Activated naive CD4-positive, alpha-beta T cell (primary cell): ENCODE measurements at regions not wholly inside any gene's neighbourhood (a gene's known extent, or its start where the extent isn't known, plus 50 kb on each side); places are given as distances from the start of the nearest gene placed in this dataset.
A peak's percentile ranks its signal among the peaks of the same experiment; 100 is the strongest.

Source experiments
- DNase-seq, 4 experiments: peaks; one replicate each; lab custom pipeline; 2025; lab: John Stamatoyannopoulos, UW

GRCh38 chr1:234554218-234554697 is 55.7 kb downstream of the IRF2BP2 start:
- DNase-seq, result no peak

DNA sequence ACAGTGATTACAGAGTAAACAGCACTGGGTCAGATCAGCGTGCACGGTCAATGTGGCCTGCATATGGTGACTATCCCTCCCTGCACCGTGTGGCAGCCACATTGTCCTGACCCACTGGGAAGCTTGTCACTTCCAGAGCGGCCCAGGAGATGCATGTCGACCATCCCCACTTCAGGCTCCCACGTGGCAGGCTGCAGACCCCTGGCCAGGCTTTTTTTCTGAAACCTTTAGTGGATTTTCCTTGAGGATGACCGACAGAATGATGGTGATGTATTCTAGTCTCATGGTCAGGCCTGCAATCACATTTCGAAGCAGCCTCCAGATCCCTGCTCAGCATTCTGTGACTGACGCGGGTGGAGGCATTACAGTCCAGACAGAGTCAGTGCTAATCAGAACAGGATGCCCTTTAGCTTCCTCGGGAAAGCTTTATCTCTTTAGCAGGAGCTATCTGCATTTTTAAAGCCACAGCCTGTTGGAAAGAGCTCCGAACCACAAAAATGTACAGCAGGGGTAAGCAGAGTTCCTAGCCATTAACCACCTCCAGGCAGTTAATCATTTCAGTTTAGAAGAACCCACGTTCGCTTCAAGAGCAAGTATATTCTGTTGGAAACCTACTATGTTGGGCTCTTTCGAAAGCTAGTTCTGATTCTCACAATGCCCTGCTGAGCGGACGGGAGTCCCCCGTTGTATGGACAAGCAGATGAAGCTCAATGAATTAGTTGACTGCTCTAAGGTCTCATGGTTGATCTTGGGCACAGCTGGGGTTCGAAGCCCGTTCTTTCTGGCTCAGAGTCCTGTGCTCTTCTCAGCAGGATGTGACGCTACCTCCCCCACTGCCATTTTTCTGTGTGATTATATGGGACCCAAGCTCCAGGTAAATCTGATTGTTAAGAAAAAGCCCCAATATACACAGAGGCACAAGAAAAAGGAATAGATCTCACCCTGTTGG is 56.5 kb downstream of the IRF2BP2 start:
- DNase-seq, result no peak

DNA sequence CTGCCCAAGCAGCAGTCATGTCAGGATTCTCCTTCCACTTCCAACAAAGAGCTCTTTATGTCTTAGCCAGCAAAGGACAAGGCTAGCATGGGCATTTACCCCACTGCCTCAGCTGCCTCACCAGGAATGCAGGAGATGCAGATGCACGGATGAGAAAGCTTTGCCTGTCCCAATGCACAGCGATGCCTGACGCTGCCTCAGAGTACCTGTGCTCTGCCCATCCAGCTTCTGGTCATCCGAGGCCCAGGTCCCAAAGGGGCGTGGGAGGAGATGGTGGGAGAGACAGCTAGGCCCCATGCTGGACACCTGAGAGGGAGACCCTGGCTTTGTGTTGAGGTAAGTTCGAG is 59.0 kb downstream of the IRF2BP2 start:
- DNase-seq, result no peak

GRCh38 chr1:234550341-234551031 is 59.5 kb downstream of the IRF2BP2 start:
- DNase-seq, result no peak

- DNase-seq, result no peak
These were observed 60.4 kb downstream of the IRF2BP2 start for GRCh38 chr1:234549447-234550021.

DNA sequence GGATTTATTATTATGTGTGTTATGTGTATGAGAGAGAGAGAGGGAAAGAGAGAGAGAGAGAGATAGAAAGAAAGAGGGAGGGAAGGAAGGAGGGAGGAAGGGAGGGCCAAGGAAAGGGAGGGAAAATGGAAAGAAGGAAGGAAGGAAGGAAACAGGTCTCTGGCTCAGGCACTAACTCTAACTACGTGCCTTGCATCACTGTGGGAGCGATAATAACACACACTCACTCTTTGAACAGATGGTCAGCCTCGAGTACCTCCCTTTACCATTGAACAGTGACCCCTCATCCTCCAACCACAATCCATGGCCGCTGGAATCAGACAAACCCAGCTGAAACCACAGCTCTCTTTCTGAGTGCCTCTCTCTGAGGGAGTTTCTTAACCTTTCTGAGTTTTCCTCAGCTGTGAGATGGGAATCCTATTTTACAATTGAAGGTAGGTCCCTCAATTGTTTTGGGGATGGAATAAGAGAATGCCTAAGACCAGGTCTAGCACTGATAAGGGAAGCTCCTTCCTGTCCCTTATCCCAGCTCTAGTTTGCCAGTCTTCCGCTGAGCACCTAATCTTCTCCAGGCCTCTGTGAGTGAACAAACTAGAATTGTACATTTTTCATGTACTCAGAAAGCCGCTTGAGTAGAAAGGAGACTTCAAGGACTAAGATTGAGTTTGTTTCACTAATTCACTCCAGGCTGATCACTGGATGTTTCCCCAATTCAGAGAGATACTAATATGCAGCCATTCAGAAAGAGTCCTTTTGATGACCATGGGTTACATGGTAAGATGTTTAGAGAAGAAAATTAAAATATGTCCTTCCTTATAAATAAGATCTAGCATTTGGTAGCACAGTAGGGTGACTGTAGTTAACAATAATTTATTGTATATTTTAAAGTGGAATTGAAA is 62.8 kb downstream of the IRF2BP2 start:
- no peak for DNase-seq

- DNase-seq, result no peak
These were observed 63.6 kb downstream of the IRF2BP2 start for GRCh38 chr1:234546387-234546704.

DNA sequence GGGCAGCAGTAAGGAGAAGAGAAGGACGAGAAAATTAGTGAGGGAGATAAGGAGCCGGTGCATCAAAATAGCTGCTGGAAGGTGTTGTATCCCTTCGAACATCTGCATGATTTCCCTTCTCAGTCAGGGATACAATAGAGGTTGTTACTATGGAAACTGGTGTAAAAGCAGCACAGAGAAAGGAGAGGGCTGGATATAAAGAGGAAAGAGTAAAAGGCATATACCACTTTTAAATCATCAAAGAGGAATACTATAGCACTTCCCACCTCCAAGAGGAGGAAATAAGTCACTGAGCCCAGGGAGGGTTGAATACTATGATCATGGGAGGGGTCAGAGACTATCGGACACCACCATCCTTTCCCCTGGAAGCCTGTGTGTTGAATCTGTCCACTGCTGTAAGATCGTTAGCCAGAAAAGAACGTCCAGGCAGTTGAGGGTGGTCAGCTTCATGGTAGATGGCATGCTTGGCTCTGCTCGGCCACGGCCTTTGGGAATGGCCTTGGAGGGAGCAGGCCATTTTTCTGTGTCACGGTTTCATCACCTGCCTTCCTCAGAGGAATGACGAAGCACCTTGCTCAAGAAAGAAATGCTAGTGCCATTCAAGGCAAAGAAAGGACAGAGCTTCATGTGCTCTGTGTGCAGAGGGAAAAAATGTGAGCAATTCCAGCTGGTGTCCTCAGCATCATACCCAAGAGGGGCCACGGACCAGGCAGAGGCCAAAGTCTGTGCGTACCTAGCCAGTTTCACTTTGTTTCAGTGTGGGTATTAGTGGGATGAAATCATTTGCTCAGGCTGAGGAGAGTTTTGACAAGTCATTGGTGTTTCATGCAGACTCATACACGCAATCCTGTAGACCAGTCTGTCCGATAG is 64.2 kb downstream of the IRF2BP2 start:
- DNase-seq, result no peak

- peak in 2 of 4 experiments; percentile 32 to 60 for DNase-seq
These were observed 65.2 kb upstream of the TARBP1 start for GRCh38 chr1:234544087-234544579.

GRCh38 chr1:234543442-234544086 is 64.6 kb upstream of the TARBP1 start:
- no peak for DNase-seq

DNA sequence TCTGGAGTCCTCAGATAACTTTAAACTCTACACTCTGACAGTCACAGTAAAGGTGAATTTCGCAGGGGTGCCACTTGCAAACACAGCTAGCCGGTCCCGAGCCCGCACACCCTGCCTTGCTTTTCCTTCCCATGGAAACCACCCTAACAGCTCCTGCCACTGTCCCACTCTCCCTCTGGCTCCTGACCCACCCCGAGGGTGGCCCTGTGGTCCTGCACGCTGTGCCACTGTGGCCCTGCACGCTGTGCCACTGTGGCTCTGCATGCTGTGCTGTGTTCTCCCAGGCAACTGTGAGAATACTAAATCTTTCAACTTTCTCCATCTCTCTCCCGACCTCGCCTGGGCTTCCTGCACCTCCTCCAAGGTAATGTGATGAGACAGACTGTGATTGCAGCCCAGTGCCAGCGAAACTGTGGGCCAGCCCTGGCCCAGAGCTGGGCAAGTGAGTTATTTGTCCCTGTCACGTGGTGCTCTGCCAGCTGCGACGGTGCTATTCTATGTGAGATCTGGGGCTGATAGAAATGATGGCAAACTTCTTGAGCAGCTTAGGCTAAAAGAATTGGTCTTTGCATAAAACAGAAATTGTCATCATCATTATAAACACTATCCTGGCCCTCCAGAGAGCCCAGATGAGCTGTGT is 63.4 kb upstream of the TARBP1 start:
- no peak for DNase-seq

DNA sequence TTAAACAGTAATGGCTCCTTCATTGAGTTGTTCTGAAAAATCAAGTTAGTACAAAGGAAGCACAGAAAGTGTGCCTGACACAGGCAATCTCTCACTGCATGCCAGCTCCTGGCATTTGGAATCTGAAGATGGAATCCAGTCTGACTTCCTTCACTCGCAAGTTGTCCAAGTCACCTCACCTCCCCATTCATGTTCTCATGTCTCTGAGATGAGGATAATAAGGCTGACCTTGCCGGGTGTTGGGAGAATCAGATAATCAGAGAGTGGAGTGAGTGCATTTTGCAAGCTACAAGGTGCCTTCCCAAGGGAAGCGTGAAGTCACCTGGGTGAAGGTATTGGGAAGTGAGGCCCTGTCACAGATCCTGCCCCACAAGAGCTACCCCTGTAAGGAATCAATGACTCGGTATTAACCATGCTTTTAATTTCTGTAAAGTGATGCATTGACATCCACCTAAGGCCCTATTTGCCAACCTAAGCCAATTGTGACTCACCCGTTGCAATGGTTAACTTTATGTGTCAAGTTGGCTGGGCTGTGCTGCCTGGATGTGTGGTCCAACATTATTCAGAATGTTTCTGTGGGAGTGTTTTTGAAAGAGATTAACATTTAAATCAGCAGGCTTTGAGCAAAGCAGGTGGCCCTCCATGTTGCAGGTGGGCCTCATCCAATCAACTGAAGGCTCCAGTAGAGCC is 62.5 kb upstream of the TARBP1 start:
- DNase-seq, result no peak

- no peak for DNase-seq
These were observed 61.4 kb upstream of the TARBP1 start for GRCh38 chr1:234540404-234540762.

GRCh38 chr1:234539666-234540403 is 60.9 kb upstream of the TARBP1 start:
- DNase-seq, result no peak

DNA sequence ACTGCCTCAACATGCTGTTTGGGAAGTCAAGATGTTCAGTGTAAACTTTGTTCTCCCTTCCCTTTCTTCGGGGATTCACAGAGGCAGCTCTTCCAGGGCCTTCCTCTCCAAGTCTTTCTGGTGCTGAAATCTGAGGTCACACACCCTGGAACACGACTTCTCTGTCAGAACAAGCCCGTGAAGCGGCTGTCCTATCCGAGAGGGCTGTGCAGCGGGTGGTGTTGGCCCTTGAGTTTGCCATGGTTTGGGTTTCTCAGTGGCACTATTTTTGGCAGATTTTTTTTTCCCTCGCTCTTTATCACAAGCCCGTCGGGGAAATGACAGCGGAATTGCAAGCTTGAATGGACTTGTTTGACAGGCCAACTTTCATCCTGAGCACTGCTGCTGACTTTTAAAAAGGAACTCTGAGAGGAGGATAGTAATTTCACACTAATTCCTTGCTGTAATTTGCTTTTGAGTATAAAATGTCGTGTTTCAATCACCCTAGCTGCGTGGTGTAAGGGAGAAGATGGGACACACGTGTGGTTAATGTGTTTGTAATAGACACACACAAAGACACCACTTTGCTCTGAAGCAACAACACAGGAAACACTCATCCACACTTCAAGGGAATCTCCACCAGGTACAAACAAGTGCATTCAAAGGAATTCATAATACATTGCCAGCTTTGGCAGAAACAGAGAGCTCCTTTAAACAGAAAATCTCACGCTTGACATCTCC is 60.1 kb upstream of the TARBP1 start:
- no peak for DNase-seq

GRCh38 chr1:234538062-234538731 is 59.2 kb upstream of the TARBP1 start:
- DNase-seq, result no peak

DNA sequence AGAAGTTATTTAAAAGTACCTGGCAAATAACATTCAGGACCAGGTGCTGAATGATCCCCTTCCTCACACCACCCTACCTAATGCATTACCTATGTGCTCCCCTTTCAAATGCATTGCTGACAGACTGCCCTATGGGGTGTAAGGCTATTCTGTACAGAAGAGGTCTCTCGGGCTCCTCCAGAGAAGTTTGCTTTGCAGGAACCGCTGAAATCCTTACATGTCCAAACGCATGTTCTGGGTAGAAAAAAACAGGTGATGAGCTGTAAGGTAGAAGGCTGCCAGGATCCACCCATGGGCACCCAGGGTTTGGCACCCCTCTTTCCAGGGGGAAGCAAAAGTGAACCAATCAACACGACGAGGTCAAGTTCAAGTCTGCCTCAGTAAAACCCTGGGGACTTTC is 58.3 kb upstream of the TARBP1 start:
- DNase-seq, result no peak
